CD8-positive, alpha-beta memory T cell (primary cell): ENCODE measurements at regions not wholly inside any gene's neighbourhood (a gene's known extent, or its start where the extent isn't known, plus 50 kb on each side); places are given as distances from the start of the nearest gene placed in this dataset.
A peak's percentile ranks its signal among the peaks of the same experiment; 100 is the strongest.
"Not testable (repeated sequence)": the region's sequence is repeated elsewhere in the genome, so short reads cannot be mapped to it uniquely, and the experiment has no call there.

Experiments used
- CTCF ChIA-PET: fragments of 350-600 bp; sonication (Branson Sonifier 250); formaldehyde crosslinking; loops from one replicate; lab custom pipeline; 2021; ENCODE audit warnings: antibody characterized with exemption; lab: Charles Lee
- POLR2A ChIA-PET: fragments of 350-600 bp; sonication (Branson Sonifier 250); formaldehyde crosslinking; loops from one replicate; lab custom pipeline; 2021; ENCODE audit warnings: antibody characterized with exemption; lab: Charles Lee
- DNase-seq, 5 donors: peaks; one replicate each; pipeline versions ENCODE4 v3.0.0 to v3.0.0-alpha.2; 2020 to 2022; ENCODE audit warnings: mixed read lengths in 1 of 5
- H3K27ac ChIP-seq: one replicate; pipeline ENCODE4 v1.7.0; 2013; ENCODE audit warnings: low read depth, mild to moderate bottlenecking, low read length, moderate library complexity
- H3K27me3 ChIP-seq: 2 replicates; pipeline ENCODE4 v1.7.0; 2013; ENCODE audit warnings: low read length, mild to moderate bottlenecking; ENCODE audit not compliant: insufficient read depth, poor library complexity, severe bottlenecking
- H3K36me3 ChIP-seq: 2 replicates; pipeline ENCODE4 v1.7.0; 2013; ENCODE audit warnings: mild to moderate bottlenecking, low read length, moderate library complexity; ENCODE audit not compliant: insufficient read depth
- H3K4me1 ChIP-seq: 2 replicates; pipeline ENCODE4 v1.7.0; 2013; ENCODE audit warnings: mild to moderate bottlenecking, low read length, moderate library complexity; ENCODE audit not compliant: insufficient read depth
- H3K4me3 ChIP-seq: 2 replicates; pipeline ENCODE4 v1.7.0; 2013; ENCODE audit warnings: mild to moderate bottlenecking, low read length
- H3K9me3 ChIP-seq: 2 replicates; pipeline ENCODE4 v1.7.0; 2013; ENCODE audit warnings: mild to moderate bottlenecking, low read length
- H3K27ac Mint-ChIP-seq, 8 donors: one replicate each; pipeline ENCODE4 v1.8.0; 2020 to 2021; ENCODE audit warnings: mixed read lengths in 8 of 8, mild to moderate bottlenecking in 6 of 8, inconsistent platforms in 3 of 8, moderate library complexity in 3 of 8
- H3K27me3 Mint-ChIP-seq, 2 donors: one replicate each; pipeline ENCODE4 v1.8.0; 2020 to 2021; ENCODE audit warnings: mixed read lengths in 2 of 2, mild to moderate bottlenecking in 1 of 2, moderate library complexity in 1 of 2
- H3K36me3 Mint-ChIP-seq, 3 donors: one replicate each; pipeline ENCODE4 v1.8.0; 2020 to 2021; ENCODE audit warnings: mixed read lengths in 3 of 3, inconsistent platforms in 1 of 3, mild to moderate bottlenecking in 1 of 3
- H3K4me1 Mint-ChIP-seq, 3 donors: one replicate each; pipeline ENCODE4 v1.8.0; 2020 to 2021; ENCODE audit warnings: mixed read lengths in 3 of 3, inconsistent platforms in 1 of 3, mild to moderate bottlenecking in 1 of 3
- H3K4me3 Mint-ChIP-seq, 7 donors: one replicate each; pipeline ENCODE4 v1.8.0; 2020 to 2021; ENCODE audit warnings: mixed read lengths in 7 of 7, mild to moderate bottlenecking in 6 of 7, moderate library complexity in 4 of 7, inconsistent platforms in 2 of 7
- H3K9me3 Mint-ChIP-seq, 5 donors: one replicate each; pipeline ENCODE4 v1.8.0; 2020 to 2022; ENCODE audit warnings: mixed read lengths in 5 of 5, mild to moderate bottlenecking in 3 of 5, moderate library complexity in 2 of 5, inconsistent platforms in 1 of 5

DNA sequence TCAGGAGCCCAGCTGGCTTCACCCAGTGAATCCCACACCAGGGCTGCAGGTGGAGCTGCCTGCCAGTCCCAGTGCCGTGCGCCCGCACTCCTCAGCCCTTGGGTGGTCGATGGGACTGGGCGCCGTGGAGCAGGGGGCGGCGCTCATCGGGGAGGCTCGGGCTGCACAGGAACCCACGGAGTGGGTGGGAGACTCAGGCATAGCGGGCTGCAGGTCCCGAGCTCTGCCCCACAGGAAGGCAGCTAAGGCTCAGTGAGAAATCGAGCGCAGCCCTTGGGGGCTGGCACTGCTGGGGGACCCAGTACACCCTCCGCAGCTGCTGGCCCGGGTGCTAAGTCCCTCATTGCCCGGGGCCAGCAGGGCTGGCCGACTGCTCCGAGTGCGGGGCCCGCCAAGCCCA, 1908.8 kb downstream of the ARAP2 start:
- CTCF ChIA-PET, H3K27me3 Mint-ChIP-seq, H3K27me3 ChIP-seq, H3K36me3 ChIP-seq, H3K27ac ChIP-seq, H3K36me3 Mint-ChIP-seq, POLR2A ChIA-PET, DNase-seq, H3K4me1 Mint-ChIP-seq, H3K27ac Mint-ChIP-seq, H3K4me1 ChIP-seq, H3K4me3 ChIP-seq, H3K9me3 ChIP-seq, H3K4me3 Mint-ChIP-seq: not testable (repeated sequence)
- peaks cover 1 to 23% (median 8%) of the 10 kb centered on the region in 5 donors for H3K9me3 Mint-ChIP-seq

DNA sequence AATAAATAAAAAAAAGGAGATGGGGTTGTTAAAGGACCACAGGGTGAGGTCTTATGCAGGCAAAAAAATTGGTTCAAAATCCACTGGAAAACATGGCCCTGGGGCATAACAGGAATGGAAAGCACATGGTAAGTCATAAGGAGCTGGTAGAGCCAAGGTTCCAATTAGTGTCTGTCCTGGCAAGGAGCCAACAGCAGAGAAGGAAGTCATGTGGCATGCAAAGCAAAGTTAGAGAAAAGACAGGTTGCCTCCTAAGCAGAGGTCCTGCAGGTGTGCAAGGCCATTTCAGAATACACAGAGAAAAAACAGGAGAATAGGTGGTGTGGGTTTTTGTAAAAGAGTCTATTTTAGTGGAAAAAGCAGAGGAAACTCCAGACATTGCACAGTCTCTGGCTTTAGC, 1881.7 kb downstream of the ARAP2 start:
- H3K27ac Mint-ChIP-seq, result no peak overlapping the region
- no peaks in the 10 kb centered on the region for H3K27me3 ChIP-seq
- no peak overlapping the region for H3K4me3 Mint-ChIP-seq
- H3K4me1 ChIP-seq, result no peaks in the 10 kb centered on the region
- no peaks in the 10 kb centered on the region for H3K9me3 ChIP-seq
- POLR2A ChIA-PET, result no interaction called here
- CTCF ChIA-PET, result no interaction called here
- H3K27me3 Mint-ChIP-seq, result no peaks in the 10 kb centered on the region
- H3K4me1 Mint-ChIP-seq, result no peaks in the 10 kb centered on the region
- H3K9me3 Mint-ChIP-seq, result peaks cover 0 to 20% (median 10%) of the 10 kb centered on the region in 5 donors
- DNase-seq, result no peak
- no peaks in the 10 kb centered on the region for H3K36me3 ChIP-seq
- H3K36me3 Mint-ChIP-seq, result no peaks in the 10 kb centered on the region
- H3K27ac ChIP-seq, result no peak overlapping the region
- H3K4me3 ChIP-seq, result no peak overlapping the region

DNA sequence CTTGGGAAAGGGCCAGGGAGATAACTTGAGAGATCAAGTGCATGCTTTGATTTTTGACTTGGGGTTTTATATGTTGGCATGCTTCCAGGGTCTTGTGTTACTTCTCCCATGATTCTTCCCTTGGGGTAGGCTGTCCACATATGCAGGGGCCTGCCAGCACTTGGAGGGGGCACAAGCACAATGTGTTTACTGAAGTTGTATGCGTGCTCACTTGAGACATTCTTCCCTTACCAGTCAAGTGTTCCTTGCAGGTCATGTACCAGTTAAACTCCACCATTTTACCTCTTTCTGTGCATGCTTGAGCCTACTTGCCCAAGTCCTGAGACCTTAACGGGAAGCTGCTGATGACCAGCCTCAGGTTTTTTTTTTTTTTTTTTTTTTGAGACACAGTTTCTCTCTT, 1880.5 kb downstream of the ARAP2 start:
- Histone ChIP-seq H3K9me3 (no peaks in the 10 kb centered on the region), H3K27me3 (no peaks in the 10 kb centered on the region), H3K4me3 (no peak overlapping the region), H3K36me3 (no peaks in the 10 kb centered on the region), H3K4me1 (no peaks in the 10 kb centered on the region), H3K27ac (no peak overlapping the region)
- no peak for DNase-seq
- POLR2A ChIA-PET, result no interaction called here
- Mint-ChIP-seq H3K27ac (no peak overlapping the region), H3K27me3 (no peaks in the 10 kb centered on the region), H3K4me3 (no peak overlapping the region), H3K36me3 (no peaks in the 10 kb centered on the region), H3K4me1 (no peaks in the 10 kb centered on the region), H3K9me3 (peaks cover 0 to 16% (median 10%) of the 10 kb centered on the region in 5 donors)
- CTCF ChIA-PET, result no interaction called here

DNA sequence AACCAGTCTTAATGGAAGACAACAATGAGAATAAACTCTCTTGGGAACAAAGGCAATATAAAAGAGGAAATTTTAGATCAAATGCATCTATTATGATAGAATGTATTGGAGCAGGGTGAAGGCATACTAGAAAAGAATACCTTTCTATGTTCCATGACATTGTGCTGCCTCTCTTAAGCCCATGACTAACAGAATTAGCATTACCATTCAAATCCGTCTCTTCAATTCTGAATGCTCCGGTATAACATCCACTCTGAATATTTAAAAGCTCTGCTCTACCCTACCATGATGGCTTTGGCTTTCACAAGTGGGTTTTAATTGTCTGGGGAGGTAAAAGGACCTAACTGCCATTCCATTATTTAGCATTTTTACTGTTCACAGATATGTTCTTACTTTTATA, 1878.4 kb downstream of the ARAP2 start:
- POLR2A ChIA-PET, result no interaction called here
- no peaks in the 10 kb centered on the region for H3K4me1 Mint-ChIP-seq
- no peaks in the 10 kb centered on the region for H3K36me3 Mint-ChIP-seq

DNA sequence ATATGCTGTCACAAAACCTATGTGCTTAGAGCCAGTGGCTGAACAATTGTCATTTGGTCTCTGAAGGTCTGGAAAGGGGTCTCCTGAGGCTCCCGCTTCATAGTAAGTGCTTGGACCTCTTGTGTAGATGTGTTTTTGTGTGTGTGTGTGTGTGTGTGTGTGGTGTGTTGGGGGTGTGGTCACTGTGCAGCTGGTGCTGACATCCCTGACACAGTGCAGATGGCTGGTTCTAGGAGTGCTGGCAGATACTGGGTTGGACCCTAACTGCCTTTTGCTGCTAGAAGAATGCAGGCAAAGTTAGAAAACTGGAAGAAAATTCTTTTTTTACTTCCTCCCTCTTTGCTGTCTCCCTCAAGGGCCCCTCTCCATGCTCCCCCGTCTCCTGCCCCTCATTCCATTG, 1872.6 kb downstream of the ARAP2 start:
- H3K4me3 ChIP-seq, result no peak overlapping the region
- H3K9me3 ChIP-seq, result no peaks in the 10 kb centered on the region
- Mint-ChIP-seq H3K4me3 (no peak overlapping the region), H3K9me3 (peaks cover 0 to 17% (median 0%) of the 10 kb centered on the region in 5 donors), H3K36me3 (no peaks in the 10 kb centered on the region), H3K27ac (no peak overlapping the region), H3K27me3 (no peaks in the 10 kb centered on the region), H3K4me1 (no peaks in the 10 kb centered on the region)
- POLR2A ChIA-PET, result no interaction called here
- no peaks in the 10 kb centered on the region for H3K27me3 ChIP-seq
- CTCF ChIA-PET, result no interaction called here
- H3K36me3 ChIP-seq, result no peaks in the 10 kb centered on the region
- no peak for DNase-seq
- no peaks in the 10 kb centered on the region for H3K4me1 ChIP-seq
- no peak overlapping the region for H3K27ac ChIP-seq

More for the DNA sequence above, 1878.4 kb downstream of the ARAP2 start:
- CTCF ChIA-PET, result no interaction called here
- no peaks in the 10 kb centered on the region for H3K4me1 ChIP-seq
- H3K9me3 ChIP-seq, result no peaks in the 10 kb centered on the region
- no peak overlapping the region for H3K4me3 ChIP-seq
- H3K27me3 ChIP-seq, result no peaks in the 10 kb centered on the region
- no peaks in the 10 kb centered on the region for H3K27me3 Mint-ChIP-seq
- no peak overlapping the region for H3K4me3 Mint-ChIP-seq
- H3K36me3 ChIP-seq, result no peaks in the 10 kb centered on the region
- no peak overlapping the region for H3K27ac Mint-ChIP-seq
- peaks cover 0 to 18% (median 10%) of the 10 kb centered on the region in 5 donors for H3K9me3 Mint-ChIP-seq
- DNase-seq, result no peak
- H3K27ac ChIP-seq, result no peak overlapping the region

DNA sequence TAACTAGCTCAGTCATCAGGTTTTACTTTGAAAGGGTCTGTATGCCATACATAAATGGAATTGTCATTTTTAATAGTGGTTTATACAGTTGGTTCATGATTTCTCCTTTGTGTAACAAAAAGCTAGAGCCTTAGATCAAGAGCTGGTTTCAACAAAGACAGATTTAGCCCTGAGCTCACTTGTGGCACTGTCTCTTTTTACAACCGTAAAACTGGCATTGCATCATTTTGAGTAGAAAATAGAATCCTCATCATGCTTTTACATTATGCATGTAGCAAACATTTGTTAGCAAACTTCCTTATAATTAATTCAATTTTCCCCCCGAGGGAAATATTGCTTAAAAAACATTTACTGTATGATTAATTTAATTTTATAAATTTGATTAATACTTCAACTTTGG, 1871.5 kb downstream of the ARAP2 start:
- no peaks in the 10 kb centered on the region for H3K4me1 Mint-ChIP-seq
- POLR2A ChIA-PET, result no interaction called here
- H3K4me3 Mint-ChIP-seq, result no peak overlapping the region
- Histone ChIP-seq H3K27me3 (no peaks in the 10 kb centered on the region), H3K36me3 (no peaks in the 10 kb centered on the region), H3K9me3 (no peaks in the 10 kb centered on the region), H3K4me3 (no peak overlapping the region), H3K4me1 (no peaks in the 10 kb centered on the region), H3K27ac (no peak overlapping the region)
- CTCF ChIA-PET, result no interaction called here
- H3K36me3 Mint-ChIP-seq, result no peaks in the 10 kb centered on the region
- no peak overlapping the region for H3K27ac Mint-ChIP-seq
- H3K27me3 Mint-ChIP-seq, result no peaks in the 10 kb centered on the region
- DNase-seq, result no peak
- peaks cover 0 to 18% (median 0%) of the 10 kb centered on the region in 5 donors for H3K9me3 Mint-ChIP-seq

DNA sequence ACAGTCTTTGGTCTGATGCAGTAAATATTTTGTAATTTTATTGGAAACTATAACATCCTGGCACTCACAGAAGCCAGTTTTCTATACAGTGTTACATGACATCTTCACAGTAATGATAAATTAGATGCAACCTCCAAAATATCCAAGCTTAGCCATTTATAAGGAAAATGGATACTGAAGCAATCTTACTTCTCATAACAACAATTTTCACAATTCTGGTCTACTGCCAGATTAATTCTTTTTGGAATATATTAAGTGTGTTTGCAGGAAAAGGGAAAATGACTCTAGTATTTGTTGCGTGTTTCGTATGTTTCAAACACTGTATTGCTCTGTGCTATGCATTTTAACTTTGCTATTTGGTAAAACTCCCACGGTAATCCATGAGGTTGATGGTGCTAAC, 1870.9 kb downstream of the ARAP2 start:
- Histone ChIP-seq H3K4me3 (no peak overlapping the region), H3K9me3 (no peaks in the 10 kb centered on the region), H3K36me3 (no peaks in the 10 kb centered on the region), H3K27me3 (no peaks in the 10 kb centered on the region), H3K27ac (no peak overlapping the region), H3K4me1 (no peaks in the 10 kb centered on the region)
- H3K27ac Mint-ChIP-seq, result peak overlapping the region in 1 of 8 donors; percentile 32
- CTCF ChIA-PET, result no interaction called here
- H3K9me3 Mint-ChIP-seq, result peaks cover 0 to 18% (median 0%) of the 10 kb centered on the region in 5 donors
- no peak overlapping the region for H3K4me3 Mint-ChIP-seq
- H3K27me3 Mint-ChIP-seq, result no peaks in the 10 kb centered on the region
- DNase-seq, result no peak
- H3K4me1 Mint-ChIP-seq, result no peaks in the 10 kb centered on the region
- POLR2A ChIA-PET, result no interaction called here
- H3K36me3 Mint-ChIP-seq, result no peaks in the 10 kb centered on the region

DNA sequence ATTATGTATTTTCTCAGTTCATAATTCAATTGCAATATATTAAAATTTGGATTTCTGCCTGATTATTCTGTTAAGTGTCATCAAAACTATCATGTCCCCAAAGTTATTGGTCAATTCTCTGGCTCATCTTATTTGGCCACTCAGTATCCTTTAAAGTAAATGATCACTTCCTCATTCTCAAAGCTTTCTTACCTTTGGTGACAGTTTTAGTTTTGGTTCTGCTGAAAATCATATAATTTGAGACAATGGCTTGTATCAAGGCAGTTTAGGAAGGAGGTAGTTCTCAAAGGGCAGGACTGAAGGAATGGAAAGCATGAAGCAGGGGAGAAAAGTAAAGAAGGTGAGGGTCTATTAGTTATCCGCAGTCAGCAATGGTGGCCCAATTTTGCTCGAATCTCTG, 1832.1 kb downstream of the ARAP2 start:
- no peak overlapping the region for H3K27ac Mint-ChIP-seq

DNA sequence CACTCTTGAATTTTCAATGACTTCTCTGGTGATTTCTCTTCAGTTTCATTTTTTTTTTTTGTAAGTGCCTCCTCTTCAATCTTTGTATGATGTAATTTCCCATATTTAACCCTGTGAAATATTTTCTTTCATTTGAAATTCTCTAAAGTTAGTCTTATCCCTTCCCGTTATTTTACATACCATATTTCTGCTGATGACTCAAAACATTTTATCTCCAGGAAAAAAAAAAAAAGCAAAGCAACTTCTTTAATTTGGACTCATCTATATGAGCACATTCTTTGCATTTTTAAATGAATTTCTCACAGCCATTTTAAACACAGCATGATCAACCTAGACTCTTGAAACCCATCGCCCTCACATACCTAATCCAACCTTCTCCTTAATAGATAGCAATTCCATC, 1831.4 kb downstream of the ARAP2 start:
- ChIA-PET CTCF (no interaction called here), POLR2A (no interaction called here)
- Histone ChIP-seq H3K4me3 (no peak overlapping the region), H3K27me3 (no peaks in the 10 kb centered on the region), H3K27ac (no peak overlapping the region), H3K9me3 (no peaks in the 10 kb centered on the region), H3K4me1 (no peaks in the 10 kb centered on the region), H3K36me3 (no peaks in the 10 kb centered on the region)
- no peak overlapping the region for H3K4me3 Mint-ChIP-seq
- no peaks in the 10 kb centered on the region for H3K4me1 Mint-ChIP-seq
- no peak overlapping the region for H3K27ac Mint-ChIP-seq
- DNase-seq, result no peak
- H3K27me3 Mint-ChIP-seq, result no peaks in the 10 kb centered on the region
- no peaks in the 10 kb centered on the region for H3K36me3 Mint-ChIP-seq
- peaks cover 3 to 37% (median 11%) of the 10 kb centered on the region in 5 donors for H3K9me3 Mint-ChIP-seq

More for the DNA sequence above, 1832.1 kb downstream of the ARAP2 start:
- Mint-ChIP-seq H3K4me3 (no peak overlapping the region), H3K9me3 (peaks cover 3 to 39% (median 11%) of the 10 kb centered on the region in 5 donors), H3K36me3 (no peaks in the 10 kb centered on the region), H3K27me3 (no peaks in the 10 kb centered on the region), H3K4me1 (no peaks in the 10 kb centered on the region)
- H3K9me3 ChIP-seq, result no peaks in the 10 kb centered on the region
- H3K27me3 ChIP-seq, result no peaks in the 10 kb centered on the region
- POLR2A ChIA-PET, result no interaction called here
- no peaks in the 10 kb centered on the region for H3K36me3 ChIP-seq
- CTCF ChIA-PET, result no interaction called here
- no peak overlapping the region for H3K27ac ChIP-seq
- DNase-seq, result no peak
- H3K4me1 ChIP-seq, result no peaks in the 10 kb centered on the region
- no peak overlapping the region for H3K4me3 ChIP-seq
